Motor neuron (in vitro differentiated cells): ENCODE measurements at regions not wholly inside any gene's neighbourhood (a gene's known extent, or its start where the extent isn't known, plus 50 kb on each side); places are given as distances from the start of the nearest gene placed in this dataset.
"Not testable (repeated sequence)": the region's sequence is repeated elsewhere in the genome, so short reads cannot be mapped to it uniquely, and the experiment has no call there.

ENCODE experiments used
- ATAC-seq, 8 experiments: fragments of 200-7000 bp; cut with Tn5 transposase; replicated peaks in 6 of 8; 2 replicates each; pipeline ENCODE4 v1.8.0; 2021; ENCODE audit warnings: mild to moderate bottlenecking in 8 of 8, moderate library complexity in 8 of 8
- H3K27ac ChIP-seq, 2 donors: fragments of 250-450 bp; sonication (Bioruptor Pico); 2 replicates each; pipeline ENCODE4 v1.9.0; 2021; ENCODE audit warnings: antibody characterized with exemption in 2 of 2, mild to moderate bottlenecking in 2 of 2, moderate library complexity in 1 of 2
- H3K4me1 ChIP-seq, 2 donors: fragments of 250-450 bp; sonication (Bioruptor Pico); replicated peaks in 1 of 2; 2 replicates each; pipeline ENCODE4 v1.6.1; 2021; ENCODE audit warnings: antibody characterized with exemption in 2 of 2, mild to moderate bottlenecking in 2 of 2, moderate library complexity in 1 of 2
- H3K4me3 ChIP-seq, 5 donors: fragments of 250-450 bp; sonication (Bioruptor Pico); 2 replicates each; pipeline ENCODE4 v1.9.0; 2021; ENCODE audit warnings: antibody characterized with exemption in 5 of 5, mild to moderate bottlenecking in 5 of 5, moderate library complexity in 4 of 5
- WGBS, 10 experiments: fragments of 450-650 bp; shearing (Covaris generic); methylation state at CpG; one replicate each; pipeline ENCODE4 v1.0.0; 2022; 5-methylcytosine and 5-hydroxymethylcytosine counted together
- in situ Hi-C, 9 experiments: fragments of 400-800 bp; cut with MboI; loops; one replicate each; pipeline ENCODE4 v1.15.0; 2021; ENCODE audit warnings: low sequenced_read_pairs in 9 of 9, low pct_unique_long_range_greater_than_20kb in 2 of 9; ENCODE audit not compliant: unreplicated experiment in 9 of 9

DNA sequence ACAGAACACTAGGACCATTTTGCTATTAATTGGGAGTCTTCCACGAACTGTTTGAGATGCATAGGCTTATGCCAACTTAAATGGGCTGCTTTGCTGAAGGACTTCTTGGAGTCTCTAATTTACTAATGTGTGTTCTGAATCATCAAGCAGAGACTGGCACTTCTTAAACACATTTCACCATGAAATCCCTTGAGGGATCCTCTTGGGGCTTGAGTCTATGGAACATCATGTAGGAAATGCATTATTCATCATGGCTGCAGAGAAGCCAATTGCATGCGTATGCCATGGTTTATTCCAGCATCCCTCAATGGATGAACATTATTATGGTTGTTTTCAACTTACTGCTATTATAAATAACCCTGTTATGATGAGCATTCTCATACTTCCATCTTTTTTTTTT is 73.4 kb downstream of the FGD2 start:
- in situ Hi-C loops = no loop called here
- no peak for ATAC-seq
- H3K4me1 ChIP-seq = peaks cover 8 to 15% of the 10 kb centered on the region in 2 donors
- H3K4me3 ChIP-seq = no peak overlapping the region
- no peak overlapping the region for H3K27ac ChIP-seq
- WGBS, 10 experiments = 56 to 100% (median 100%) methylated on average over 1 to 2 of the region's 2 CpGs; no CpG with 5 or more reads in 2 of the 10 experiments

DNA sequence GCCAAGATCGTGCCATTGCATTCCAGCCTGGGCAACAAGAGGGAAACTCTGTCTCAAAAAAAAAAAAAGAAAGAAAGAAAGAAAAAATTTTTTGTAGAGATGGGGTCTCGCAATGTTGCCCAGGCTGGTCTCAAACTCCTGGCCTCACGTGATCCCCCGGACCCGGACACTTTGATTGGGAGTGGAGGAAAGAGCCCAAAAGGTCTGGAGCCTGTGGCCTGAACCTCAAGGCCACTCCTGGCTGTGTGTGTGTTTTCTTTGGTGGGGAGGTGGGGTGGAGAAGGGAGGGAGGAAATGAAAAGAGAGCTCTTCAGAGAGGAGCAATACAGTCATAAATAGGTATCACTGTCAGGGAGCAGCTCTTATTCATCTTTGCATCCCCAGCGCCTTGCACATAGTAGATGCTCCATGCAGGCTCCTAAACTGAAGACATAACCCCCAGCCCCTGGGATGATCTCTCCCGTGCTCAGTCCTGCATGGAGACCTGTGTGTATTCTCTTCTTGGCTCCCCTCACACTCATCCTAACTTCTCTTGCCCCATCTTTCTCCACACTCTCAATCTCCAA is 75.7 kb downstream of the FGD2 start:
- WGBS, 10 experiments = 0 to 100% (median 81%) methylated on average over 1 to 6 of the region's 7 CpGs; no CpG with 5 or more reads in 2 of the 10 experiments
- in situ Hi-C loops = no loop called here

DNA sequence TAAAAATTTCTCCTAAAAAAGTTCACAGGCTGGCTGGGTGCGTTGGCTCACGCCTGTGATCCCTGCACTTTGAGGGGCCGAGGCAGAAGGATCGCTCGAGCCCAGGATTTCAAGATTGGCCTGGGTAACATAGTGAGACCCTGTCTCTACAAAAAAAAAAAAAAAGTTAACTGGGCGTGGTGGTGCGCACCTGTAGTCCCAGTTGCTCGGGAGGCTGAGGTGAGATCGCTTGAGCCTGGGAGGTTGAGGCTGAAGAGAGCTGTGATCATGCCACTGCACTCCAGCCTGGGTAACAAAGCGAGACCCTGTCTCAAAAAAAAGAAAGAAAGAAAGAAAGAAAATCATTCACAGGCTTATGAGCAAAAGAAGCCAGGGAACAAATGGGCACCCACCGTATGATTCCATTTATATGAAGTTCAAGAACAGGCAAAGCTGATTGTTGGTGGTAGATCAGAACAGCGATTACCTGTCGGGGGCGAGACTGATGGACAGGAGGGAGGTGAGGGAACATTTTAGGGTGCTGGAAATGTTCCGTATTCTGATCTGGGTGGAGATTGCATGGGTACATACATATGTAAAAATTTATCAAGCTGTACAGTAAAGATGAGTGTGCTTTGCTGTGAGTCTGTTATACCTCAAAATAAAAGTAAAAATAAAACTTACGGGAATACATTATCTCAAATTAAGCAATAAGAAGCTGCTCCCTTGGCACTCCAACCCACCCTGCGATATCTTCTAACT is 77.1 kb downstream of the FGD2 start:
- no peak for ATAC-seq

More for the DNA sequence above, 75.7 kb downstream of the FGD2 start:
- Histone ChIP-seq H3K27ac (no peak overlapping the region), H3K4me3 (no peak overlapping the region), H3K4me1 (peaks cover 0 to 6% of the 10 kb centered on the region in 2 donors)
- ATAC-seq = no peak

DNA sequence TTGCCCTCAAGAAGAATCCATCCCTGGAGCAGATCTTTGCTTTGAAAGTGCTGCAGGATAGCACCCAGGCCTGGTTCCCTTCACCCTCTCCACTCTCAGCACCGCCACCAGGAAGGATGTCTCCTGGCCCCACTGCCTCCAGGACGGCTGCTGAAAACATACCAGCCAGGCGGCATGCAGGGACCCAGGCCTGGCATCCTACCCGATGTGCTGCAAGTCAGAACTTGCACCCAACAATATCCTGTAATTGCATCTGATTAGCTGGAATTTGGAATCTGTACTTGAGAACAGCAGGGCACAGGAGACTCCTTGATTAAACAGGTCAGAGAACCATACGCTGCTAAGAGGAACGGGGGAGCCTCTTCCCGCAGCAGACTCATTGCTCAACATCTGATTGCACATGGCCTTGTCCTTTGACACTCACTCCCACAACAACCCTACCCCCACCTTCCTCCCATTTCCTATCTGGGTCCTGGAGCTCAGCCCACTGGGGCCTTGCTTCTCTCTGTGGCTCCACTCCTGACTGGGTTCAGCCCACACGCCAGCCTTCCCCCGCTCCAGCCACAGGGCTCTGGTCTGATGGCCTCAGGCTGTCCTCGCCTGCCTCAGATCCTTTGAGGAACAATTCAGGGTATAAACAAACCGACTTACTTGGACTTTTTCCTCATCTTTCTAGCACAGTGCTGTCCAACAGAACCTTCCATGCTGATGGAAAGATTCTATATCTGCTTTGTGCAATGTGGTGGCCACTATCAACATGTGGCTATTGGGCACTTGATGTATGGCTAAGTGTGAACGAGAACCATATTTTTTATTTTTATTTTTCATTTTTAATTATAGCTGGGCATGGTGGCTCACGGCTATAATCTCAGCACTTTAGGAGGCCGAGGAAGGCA is 78.0 kb downstream of the FGD2 start:
- no peak overlapping the region for H3K27ac ChIP-seq
- peak in 2 of 8 experiments; percentile 30 to 33 for ATAC-seq
- WGBS, 10 experiments = 25 to 100% (median 81%) methylated on average over 1 to 10 of the region's 14 CpGs
- no peak overlapping the region for H3K4me3 ChIP-seq
- no peaks in the 10 kb centered on the region for H3K4me1 ChIP-seq
- in situ Hi-C loops = no loop called here

More for the DNA sequence above, 77.1 kb downstream of the FGD2 start:
- no peak overlapping the region for H3K27ac ChIP-seq
- H3K4me1 ChIP-seq = peaks cover 0 to 6% of the 10 kb centered on the region in 2 donors
- in situ Hi-C loops = no loop called here
- no peak overlapping the region for H3K4me3 ChIP-seq
- WGBS, 10 experiments = 70 to 98% (median 92%) methylated on average over 4 to 17 of the region's 17 CpGs

DNA sequence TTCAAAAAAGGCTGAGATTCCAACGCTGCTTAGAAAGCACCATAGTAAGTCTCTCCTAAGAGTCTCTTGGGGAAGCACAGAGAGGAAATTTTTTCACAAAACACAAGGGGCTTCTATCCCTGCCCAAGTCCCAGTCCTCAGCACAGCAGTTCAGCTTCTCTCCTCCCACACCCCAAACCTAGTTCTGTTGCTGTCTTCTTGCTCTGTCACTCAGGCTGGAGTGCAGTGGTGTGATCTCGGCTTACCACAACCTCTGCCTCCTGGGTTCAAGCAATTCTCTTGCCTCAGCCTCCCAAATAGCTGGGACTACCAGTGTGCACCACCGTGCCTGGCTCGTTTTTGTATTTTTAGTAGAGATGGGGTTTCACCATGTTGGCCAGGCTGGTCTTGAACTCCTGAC is 79.2 kb downstream of the FGD2 start:
- H3K4me1 ChIP-seq, in situ Hi-C loops, H3K27ac ChIP-seq, H3K4me3 ChIP-seq, ATAC-seq: not testable (repeated sequence)
- WGBS, 10 experiments = 68 to 100% (median 80%) methylated on average over 1 to 2 of the region's 4 CpGs; no CpG with 5 or more reads in 1 of the 10 experiments

DNA sequence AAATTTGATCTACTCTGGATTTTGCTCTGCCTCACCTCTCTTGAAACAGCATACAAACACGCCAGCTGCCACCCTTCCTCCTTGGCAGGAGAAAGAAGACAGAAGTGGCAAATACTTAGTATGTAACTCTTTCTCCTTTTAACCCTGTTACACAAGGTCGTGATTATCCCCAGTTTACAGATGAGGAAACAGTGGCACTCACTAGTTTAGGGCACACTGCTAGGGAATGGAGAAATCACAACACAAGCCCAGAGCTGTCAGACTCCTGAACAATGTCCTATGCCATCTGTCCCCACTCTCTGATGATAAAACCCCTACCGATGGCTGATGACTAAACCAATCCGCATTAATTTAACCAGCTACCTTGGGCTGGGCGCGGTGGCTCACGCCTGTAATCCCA is 79.7 kb downstream of the FGD2 start:
- in situ Hi-C loops = no loop called here
- H3K4me1 ChIP-seq = no peaks in the 10 kb centered on the region
- no peak overlapping the region for H3K27ac ChIP-seq
- no peak for ATAC-seq
- no peak overlapping the region for H3K4me3 ChIP-seq
- 50 to 100% (median 98%) methylated on average over 1 to 7 of the region's 7 CpGs; no CpG with 5 or more reads in 2 of the 10 experiments for WGBS, 10 experiments

DNA sequence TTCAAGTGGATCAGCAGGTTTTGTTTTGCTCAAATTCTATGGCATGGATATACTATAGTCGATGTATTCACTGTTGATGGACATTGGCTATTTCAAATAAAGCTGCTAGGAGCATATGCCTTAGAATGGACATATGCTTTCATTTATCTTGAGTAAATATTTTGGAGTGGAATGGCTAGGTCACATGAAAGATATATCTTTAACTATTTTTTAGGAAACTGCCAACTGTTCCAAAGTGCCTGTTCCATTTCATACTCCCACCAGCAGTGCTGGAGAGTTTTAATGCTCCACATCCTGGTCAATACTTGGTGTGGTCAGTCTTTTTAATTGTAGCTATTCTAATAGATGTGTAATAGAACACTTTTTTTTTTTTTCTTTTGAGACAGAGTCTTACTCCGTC is 81.1 kb upstream of the PIM1 start:
- in situ Hi-C loops = no loop called here
- H3K4me3 ChIP-seq = no peak overlapping the region
- peaks cover 0 to 11% of the 10 kb centered on the region in 2 donors for H3K4me1 ChIP-seq
- no peak overlapping the region for H3K27ac ChIP-seq
- ATAC-seq = no peak
- 0 to 100% (median 100%) methylated on average over 1 to 2 of the region's 2 CpGs; no CpG with 5 or more reads in 1 of the 10 experiments for WGBS, 10 experiments

DNA sequence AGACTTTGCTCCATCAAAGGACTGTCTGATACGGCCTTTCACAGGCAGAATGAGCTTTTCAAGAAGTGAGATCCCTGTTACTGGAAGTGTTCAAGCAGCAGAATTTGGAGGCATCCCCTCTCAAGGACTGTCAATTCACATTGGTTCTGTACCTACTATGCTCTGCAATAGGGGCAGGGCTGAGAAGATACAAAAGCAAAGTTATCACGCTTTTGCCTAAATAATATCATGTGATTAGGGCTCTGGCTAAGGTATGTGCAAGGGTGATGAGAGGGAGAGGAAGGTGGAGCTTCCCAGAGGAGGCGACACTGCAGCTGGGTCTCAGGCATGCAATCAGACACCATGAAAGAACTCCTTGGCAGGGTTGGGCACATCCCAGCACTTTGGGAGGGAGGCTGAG is 80.2 kb upstream of the PIM1 start:
- 64 to 100% (median 85%) methylated on average over 1 to 3 of the region's 3 CpGs; no CpG with 5 or more reads in 4 of the 10 experiments for WGBS, 10 experiments
- Histone ChIP-seq H3K27ac (no peak overlapping the region), H3K4me3 (no peak overlapping the region), H3K4me1 (peaks cover 0 to 11% of the 10 kb centered on the region in 2 donors)
- no peak for ATAC-seq
- in situ Hi-C loops = no loop called here

DNA sequence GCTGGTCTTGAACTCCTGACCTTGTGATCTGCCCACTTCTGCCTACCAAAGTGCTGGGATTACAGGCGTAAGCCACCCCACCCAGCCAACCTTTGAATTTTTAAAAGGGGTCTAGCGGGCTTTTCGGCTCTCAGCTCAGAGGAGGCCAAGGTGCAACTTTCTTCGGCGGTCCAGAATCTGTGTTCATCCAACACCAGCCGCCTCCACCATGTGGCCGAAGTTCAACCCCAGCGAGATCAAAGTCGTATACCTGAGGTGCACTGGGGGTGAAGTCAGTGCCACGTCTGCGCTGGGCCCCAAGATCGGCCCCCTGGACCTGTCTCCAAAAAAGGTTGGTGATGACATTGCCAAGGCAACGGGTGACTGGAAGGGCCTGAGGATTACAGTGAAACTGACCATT is 78.8 kb upstream of the PIM1 start:
- peaks cover 0 to 11% of the 10 kb centered on the region in 2 donors for H3K4me1 ChIP-seq
- ATAC-seq, H3K27ac ChIP-seq, H3K4me3 ChIP-seq, in situ Hi-C loops: not testable (repeated sequence)
- 89 to 100% (median 96%) methylated on average over 1 to 11 of the region's 13 CpGs; no CpG with 5 or more reads in 2 of the 10 experiments for WGBS, 10 experiments

DNA sequence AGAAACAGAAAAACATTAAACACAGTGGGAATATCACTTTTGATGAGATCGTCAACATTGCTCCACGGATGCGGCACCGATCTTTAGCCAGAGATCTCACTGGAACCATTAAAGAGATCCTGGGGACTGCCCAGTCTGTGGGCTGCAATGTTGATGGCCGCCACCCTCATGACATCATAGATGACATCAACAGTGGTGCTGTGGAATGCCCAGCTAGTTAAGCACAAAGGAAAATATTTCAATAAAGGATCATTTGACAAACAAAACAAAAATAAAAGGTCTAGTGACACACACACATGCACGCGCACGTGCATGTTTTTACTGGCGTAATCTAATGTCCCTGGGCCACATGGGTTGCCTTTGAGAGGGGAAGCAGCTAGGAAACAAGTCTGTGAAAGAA is 78.4 kb upstream of the PIM1 start:
- peaks cover 0 to 11% of the 10 kb centered on the region in 2 donors for H3K4me1 ChIP-seq
- in situ Hi-C loops, H3K4me3 ChIP-seq, H3K27ac ChIP-seq: not testable (repeated sequence)
- WGBS, 10 experiments = 89 to 100% (median 93%) methylated on average over 2 to 6 of the region's 9 CpGs; no CpG with 5 or more reads in 2 of the 10 experiments
- peak in 1 of 8 experiments; percentile 17 for ATAC-seq

DNA sequence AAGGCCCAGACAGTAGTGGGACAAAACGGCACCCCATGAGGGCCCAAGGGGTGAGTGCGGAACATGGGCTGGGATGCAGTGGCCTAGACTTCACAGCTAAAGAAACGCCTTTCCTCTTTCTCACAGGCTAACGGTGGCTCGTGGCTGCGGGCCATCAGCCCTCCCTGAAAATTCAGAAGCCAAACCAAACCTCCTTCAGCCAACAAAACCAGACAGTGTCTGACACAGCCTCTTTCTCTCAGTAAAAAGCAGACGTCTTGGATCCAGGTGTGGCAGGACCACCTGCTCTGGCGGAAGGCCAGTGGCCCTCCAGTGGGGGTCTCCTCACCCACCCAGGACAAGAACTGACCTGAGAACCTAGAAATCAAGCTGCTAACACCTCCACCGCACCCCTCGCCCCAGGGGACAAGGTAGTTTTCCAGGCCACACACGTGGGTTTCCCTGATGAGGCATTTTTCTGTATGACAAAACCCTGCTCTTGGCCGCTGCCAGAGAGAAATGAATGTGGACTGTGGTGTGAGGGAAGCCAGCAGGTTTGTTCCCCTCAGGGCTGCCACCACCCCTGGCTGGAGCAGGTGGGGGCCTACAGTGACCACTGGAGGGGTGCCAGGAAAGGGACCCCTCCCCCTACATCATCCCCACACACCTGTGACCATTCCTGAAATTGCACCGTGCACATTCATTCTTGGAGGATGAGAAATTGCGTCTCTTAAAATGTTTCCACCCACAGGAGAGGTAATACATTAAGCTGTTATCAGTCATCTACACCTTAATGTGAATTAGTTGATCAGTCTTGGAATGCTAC is 76.8 kb upstream of the PIM1 start:
- H3K4me3 ChIP-seq = no peak overlapping the region
- in situ Hi-C loops = no loop called here

DNA sequence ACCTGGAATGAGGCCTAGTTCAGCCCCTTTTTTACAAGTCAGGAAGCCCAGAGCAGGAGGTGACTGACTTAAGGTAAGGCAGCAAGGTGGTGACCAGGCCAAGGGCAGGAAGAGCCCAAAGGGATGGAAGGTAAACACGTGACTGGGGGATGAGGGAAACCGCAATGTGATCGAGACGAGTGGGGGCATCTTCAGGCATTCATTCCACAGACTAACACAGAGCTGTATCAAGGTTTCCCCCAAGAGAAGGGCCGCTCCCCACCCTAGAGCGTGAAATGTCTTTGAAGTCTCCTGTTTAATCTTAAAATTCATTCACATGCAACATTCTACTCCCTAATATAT is 76.3 kb upstream of the PIM1 start:
- 50 to 100% (median 95%) methylated on average over 1 to 5 of the region's 6 CpGs; no CpG with 5 or more reads in 4 of the 10 experiments for WGBS, 10 experiments
- peak in 1 of 8 experiments; percentile 4 for ATAC-seq
- in situ Hi-C loops = no loop called here
- no peak overlapping the region for H3K27ac ChIP-seq
- no peak overlapping the region for H3K4me3 ChIP-seq
- H3K4me1 ChIP-seq = peaks cover 0 to 11% of the 10 kb centered on the region in 2 donors

More for the DNA sequence above, 76.8 kb upstream of the PIM1 start:
- Histone ChIP-seq H3K27ac (peak overlapping the region in 1 of 2 donors; percentile 56), H3K4me1 (peaks cover 0 to 11% of the 10 kb centered on the region in 2 donors)
- WGBS, 10 experiments = 73 to 100% (median 95%) methylated on average over 1 to 7 of the region's 14 CpGs; no CpG with 5 or more reads in 5 of the 10 experiments
- peak in 5 of 8 experiments; percentile 19 to 70 (median 31) for ATAC-seq
